ENCODE measurements at regions not wholly inside any gene's neighbourhood (a gene's known extent, or its start where the extent isn't known, plus 50 kb on each side); places are given as distances from the start of the nearest gene placed in this dataset.
"Not testable (repeated sequence)": the region's sequence is repeated elsewhere in the genome, so short reads cannot be mapped to it uniquely, and the experiment has no call there.

GRCh38 chr2:59756150-59756549 is 797.3 kb downstream of the BCL11A start:
- Histone ChIP-seq H3K27me3 (ENCODE audit: control insufficient read depth, insufficient read depth) (no peaks in the 10 kb centered on the region), H3K9me3 (ENCODE audit: control insufficient read depth, low read length) (no peaks in the 10 kb centered on the region), H3K4me3 (ENCODE audit: low read length) (no peak overlapping the region), H3K4me1 (ENCODE audit: control insufficient read depth, insufficient read depth, low read length) (no peaks in the 10 kb centered on the region), H3K27ac (ENCODE audit: low read length) (no peak overlapping the region)
- ATAC-seq, result no peak
- WGBS, result 94% methylated on average over 5 of the region's 5 CpGs
- intact Hi-C loops (cut with DNase I), result no loop called here
- no peak for DNase-seq

- H3K9me3 ChIP-seq (ENCODE audit: control insufficient read depth, low read length), result no peaks in the 10 kb centered on the region
- H3K4me1 ChIP-seq (ENCODE audit: control insufficient read depth, insufficient read depth, low read length), result no peaks in the 10 kb centered on the region
- no peak overlapping the region for H3K27ac ChIP-seq (ENCODE audit: low read length)
- DNase-seq (no peak), ATAC-seq (no peak)
- no peaks in the 10 kb centered on the region for H3K27me3 ChIP-seq (ENCODE audit: control insufficient read depth, insufficient read depth)
- 55% methylated on average over 9 of the region's 9 CpGs for WGBS
- intact Hi-C loops (cut with DNase I), result no loop called here
- no peak overlapping the region for H3K4me3 ChIP-seq (ENCODE audit: low read length)
Measured at GRCh38 chr2:59754011-59754735, 799.3 kb downstream of the BCL11A start.

- no peaks in the 10 kb centered on the region for H3K4me1 ChIP-seq (ENCODE audit: control insufficient read depth, insufficient read depth, low read length)
- ATAC-seq (no peak), DNase-seq (no peak)
- 56% methylated on average over 1 of the region's 1 CpG for WGBS
- intact Hi-C loops (cut with DNase I), result no loop called here
- no peak overlapping the region for H3K4me3 ChIP-seq (ENCODE audit: low read length)
- no peaks in the 10 kb centered on the region for H3K9me3 ChIP-seq (ENCODE audit: control insufficient read depth, low read length)
- no peak overlapping the region for H3K27ac ChIP-seq (ENCODE audit: low read length)
- no peaks in the 10 kb centered on the region for H3K27me3 ChIP-seq (ENCODE audit: control insufficient read depth, insufficient read depth)
Measured at GRCh38 chr2:59752512-59752911, 800.9 kb downstream of the BCL11A start.

- DNase-seq (no peak), ATAC-seq (no peak)
- intact Hi-C loops (cut with DNase I), result no loop called here
- WGBS, result 66% methylated on average over 2 of the region's 2 CpGs
- Histone ChIP-seq H3K4me3 (ENCODE audit: low read length) (no peak overlapping the region), H3K9me3 (ENCODE audit: control insufficient read depth, low read length) (no peaks in the 10 kb centered on the region), H3K27ac (ENCODE audit: low read length) (no peak overlapping the region), H3K27me3 (ENCODE audit: control insufficient read depth, insufficient read depth) (no peaks in the 10 kb centered on the region), H3K4me1 (ENCODE audit: control insufficient read depth, insufficient read depth, low read length) (no peaks in the 10 kb centered on the region)
Measured at GRCh38 chr2:59752071-59752470, 801.4 kb downstream of the BCL11A start.

GRCh38 chr2:59751214-59751613 is 802.2 kb downstream of the BCL11A start:
- WGBS, result 97% methylated on average over 4 of the region's 4 CpGs
- H3K4me1 ChIP-seq (ENCODE audit: control insufficient read depth, insufficient read depth, low read length); H3K27ac ChIP-seq (ENCODE audit: low read length); intact Hi-C loops (cut with DNase I); ATAC-seq; H3K27me3 ChIP-seq (ENCODE audit: control insufficient read depth, insufficient read depth); H3K9me3 ChIP-seq (ENCODE audit: control insufficient read depth, low read length); H3K4me3 ChIP-seq (ENCODE audit: low read length); DNase-seq: not testable (repeated sequence)

- Histone ChIP-seq H3K27ac (ENCODE audit: low read length) (no peak overlapping the region), H3K27me3 (ENCODE audit: control insufficient read depth, insufficient read depth) (no peaks in the 10 kb centered on the region), H3K4me3 (ENCODE audit: low read length) (no peak overlapping the region), H3K4me1 (ENCODE audit: control insufficient read depth, insufficient read depth, low read length) (no peaks in the 10 kb centered on the region), H3K9me3 (ENCODE audit: control insufficient read depth, low read length) (no peaks in the 10 kb centered on the region)
- 57% methylated on average over 1 of the region's 1 CpG for WGBS
- DNase-seq (no peak), ATAC-seq (no peak)
- intact Hi-C loops (cut with DNase I), result no loop called here
Measured at GRCh38 chr2:59746291-59746690, 807.2 kb downstream of the BCL11A start.

GRCh38 chr2:59745085-59745484 is 808.4 kb downstream of the BCL11A start:
- Histone ChIP-seq H3K4me1 (ENCODE audit: control insufficient read depth, insufficient read depth, low read length) (no peaks in the 10 kb centered on the region), H3K27me3 (ENCODE audit: control insufficient read depth, insufficient read depth) (no peaks in the 10 kb centered on the region), H3K4me3 (ENCODE audit: low read length) (no peak overlapping the region), H3K9me3 (ENCODE audit: control insufficient read depth, low read length) (no peaks in the 10 kb centered on the region), H3K27ac (ENCODE audit: low read length) (no peak overlapping the region)
- ATAC-seq (no peak), DNase-seq (no peak)
- intact Hi-C loops (cut with DNase I), result no loop called here
- WGBS, result 64% methylated on average over 1 of the region's 1 CpG

GRCh38 chr2:59744436-59744835 is 809.0 kb downstream of the BCL11A start:
- no peak for DNase-seq
- no peak for ATAC-seq
- Histone ChIP-seq H3K27me3 (ENCODE audit: control insufficient read depth, insufficient read depth) (no peaks in the 10 kb centered on the region), H3K27ac (ENCODE audit: low read length) (no peak overlapping the region), H3K9me3 (ENCODE audit: control insufficient read depth, low read length) (no peaks in the 10 kb centered on the region), H3K4me1 (ENCODE audit: control insufficient read depth, insufficient read depth, low read length) (no peaks in the 10 kb centered on the region), H3K4me3 (ENCODE audit: low read length) (no peak overlapping the region)
- intact Hi-C loops (cut with DNase I), result no loop called here
- WGBS, result 50% methylated on average over 1 of the region's 1 CpG

- DNase-seq (no peak), ATAC-seq (no peak)
- no peaks in the 10 kb centered on the region for H3K4me1 ChIP-seq (ENCODE audit: control insufficient read depth, insufficient read depth, low read length)
- H3K9me3 ChIP-seq (ENCODE audit: control insufficient read depth, low read length), result no peaks in the 10 kb centered on the region
- 56% methylated on average over 3 of the region's 3 CpGs for WGBS
- no peak overlapping the region for H3K4me3 ChIP-seq (ENCODE audit: low read length)
- H3K27me3 ChIP-seq (ENCODE audit: control insufficient read depth, insufficient read depth), result no peaks in the 10 kb centered on the region
- no peak overlapping the region for H3K27ac ChIP-seq (ENCODE audit: low read length)
- intact Hi-C loops (cut with DNase I), result no loop called here
Measured at GRCh38 chr2:59741840-59742239, 811.6 kb downstream of the BCL11A start.

GRCh38 chr2:59739166-59739565 is 814.3 kb downstream of the BCL11A start:
- intact Hi-C loops (cut with DNase I), result no loop called here
- H3K4me3 ChIP-seq (ENCODE audit: low read length), result no peak overlapping the region
- H3K27me3 ChIP-seq (ENCODE audit: control insufficient read depth, insufficient read depth), result no peaks in the 10 kb centered on the region
- no peaks in the 10 kb centered on the region for H3K9me3 ChIP-seq (ENCODE audit: control insufficient read depth, low read length)
- DNase-seq (no peak), ATAC-seq (no peak)
- 76% methylated on average over 4 of the region's 4 CpGs for WGBS
- no peak overlapping the region for H3K27ac ChIP-seq (ENCODE audit: low read length)
- H3K4me1 ChIP-seq (ENCODE audit: control insufficient read depth, insufficient read depth, low read length), result no peaks in the 10 kb centered on the region

GRCh38 chr2:59737299-59737698 is 816.2 kb downstream of the BCL11A start:
- no peaks in the 10 kb centered on the region for H3K4me1 ChIP-seq (ENCODE audit: control insufficient read depth, insufficient read depth, low read length)
- H3K27me3 ChIP-seq (ENCODE audit: control insufficient read depth, insufficient read depth), result no peaks in the 10 kb centered on the region
- intact Hi-C loops (cut with DNase I), result no loop called here
- no peaks in the 10 kb centered on the region for H3K9me3 ChIP-seq (ENCODE audit: control insufficient read depth, low read length)
- H3K4me3 ChIP-seq (ENCODE audit: low read length), result no peak overlapping the region
- no peak for ATAC-seq
- H3K27ac ChIP-seq (ENCODE audit: low read length), result no peak overlapping the region
- no peak for DNase-seq

GRCh38 chr2:59734743-59735142 is 818.7 kb downstream of the BCL11A start:
- ATAC-seq, result no peak
- 64% methylated on average over 4 of the region's 4 CpGs for WGBS
- H3K27me3 ChIP-seq (ENCODE audit: control insufficient read depth, insufficient read depth), result no peaks in the 10 kb centered on the region
- intact Hi-C loops (cut with DNase I), result no loop called here
- H3K9me3 ChIP-seq (ENCODE audit: control insufficient read depth, low read length), result no peaks in the 10 kb centered on the region
- no peak overlapping the region for H3K27ac ChIP-seq (ENCODE audit: low read length)
- no peak overlapping the region for H3K4me3 ChIP-seq (ENCODE audit: low read length)
- H3K4me1 ChIP-seq (ENCODE audit: control insufficient read depth, insufficient read depth, low read length), result no peaks in the 10 kb centered on the region
- DNase-seq, result no peak
